ENCODE measurements at regions not wholly inside any gene's neighbourhood (a gene's known extent, or its start where the extent isn't known, plus 50 kb on each side); places are given as distances from the start of the nearest gene placed in this dataset.

DNA sequence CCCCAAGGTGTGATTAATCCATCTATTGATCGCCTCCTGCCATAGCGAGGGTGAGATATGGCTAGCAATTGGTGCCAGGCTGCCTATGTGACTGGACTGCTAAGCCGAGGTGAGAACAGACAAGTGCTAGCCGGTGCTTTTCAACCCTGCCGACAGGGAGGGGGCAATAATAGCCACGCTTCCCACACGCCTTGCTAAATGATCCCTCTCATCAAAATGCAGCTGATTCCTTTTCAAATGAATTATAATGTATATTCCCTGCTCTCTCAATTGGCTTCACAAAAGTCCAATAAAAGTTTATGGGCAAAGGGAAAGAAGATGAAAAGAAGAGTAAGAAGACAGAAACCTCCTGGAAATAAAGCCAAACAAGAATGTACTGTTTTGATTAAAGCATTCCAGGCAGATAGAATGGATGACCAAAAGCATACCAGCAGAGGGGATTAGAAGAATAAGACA lies 235.6 kb downstream of the ICOS start (continued):
- TF ChIP-seq, protein P1, sequence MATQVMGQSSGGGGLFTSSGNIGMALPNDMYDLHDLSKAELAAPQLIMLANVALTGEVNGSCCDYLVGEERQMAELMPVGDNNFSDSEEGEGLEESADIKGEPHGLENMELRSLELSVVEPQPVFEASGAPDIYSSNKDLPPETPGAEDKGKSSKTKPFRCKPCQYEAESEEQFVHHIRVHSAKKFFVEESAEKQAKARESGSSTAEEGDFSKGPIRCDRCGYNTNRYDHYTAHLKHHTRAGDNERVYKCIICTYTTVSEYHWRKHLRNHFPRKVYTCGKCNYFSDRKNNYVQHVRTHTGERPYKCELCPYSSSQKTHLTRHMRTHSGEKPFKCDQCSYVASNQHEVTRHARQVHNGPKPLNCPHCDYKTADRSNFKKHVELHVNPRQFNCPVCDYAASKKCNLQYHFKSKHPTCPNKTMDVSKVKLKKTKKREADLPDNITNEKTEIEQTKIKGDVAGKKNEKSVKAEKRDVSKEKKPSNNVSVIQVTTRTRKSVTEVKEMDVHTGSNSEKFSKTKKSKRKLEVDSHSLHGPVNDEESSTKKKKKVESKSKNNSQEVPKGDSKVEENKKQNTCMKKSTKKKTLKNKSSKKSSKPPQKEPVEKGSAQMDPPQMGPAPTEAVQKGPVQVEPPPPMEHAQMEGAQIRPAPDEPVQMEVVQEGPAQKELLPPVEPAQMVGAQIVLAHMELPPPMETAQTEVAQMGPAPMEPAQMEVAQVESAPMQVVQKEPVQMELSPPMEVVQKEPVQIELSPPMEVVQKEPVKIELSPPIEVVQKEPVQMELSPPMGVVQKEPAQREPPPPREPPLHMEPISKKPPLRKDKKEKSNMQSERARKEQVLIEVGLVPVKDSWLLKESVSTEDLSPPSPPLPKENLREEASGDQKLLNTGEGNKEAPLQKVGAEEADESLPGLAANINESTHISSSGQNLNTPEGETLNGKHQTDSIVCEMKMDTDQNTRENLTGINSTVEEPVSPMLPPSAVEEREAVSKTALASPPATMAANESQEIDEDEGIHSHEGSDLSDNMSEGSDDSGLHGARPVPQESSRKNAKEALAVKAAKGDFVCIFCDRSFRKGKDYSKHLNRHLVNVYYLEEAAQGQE (IDR thresholded peaks at IDR 0.05; ENCODE audit: unreplicated experiment), result no peak
- TF ChIP-seq NANOG (IDR thresholded peaks at IDR 0.05; ENCODE audit: borderline replicate concordance) (no peak), EZH2 (IDR thresholded peaks at IDR 0.05; ENCODE audit: low read depth, unreplicated experiment) (no peak), ZNF331 (CRISPR knock-in tag; IDR thresholded peaks at IDR 0.05; ENCODE audit: low read depth) (no peak), ZNF114 (CRISPR knock-in tag; IDR thresholded peaks at IDR 0.05) (no peak), POLR2AphosphoS5 (IDR thresholded peaks at IDR 0.05; ENCODE audit: low read depth) (no peak)

DNA sequence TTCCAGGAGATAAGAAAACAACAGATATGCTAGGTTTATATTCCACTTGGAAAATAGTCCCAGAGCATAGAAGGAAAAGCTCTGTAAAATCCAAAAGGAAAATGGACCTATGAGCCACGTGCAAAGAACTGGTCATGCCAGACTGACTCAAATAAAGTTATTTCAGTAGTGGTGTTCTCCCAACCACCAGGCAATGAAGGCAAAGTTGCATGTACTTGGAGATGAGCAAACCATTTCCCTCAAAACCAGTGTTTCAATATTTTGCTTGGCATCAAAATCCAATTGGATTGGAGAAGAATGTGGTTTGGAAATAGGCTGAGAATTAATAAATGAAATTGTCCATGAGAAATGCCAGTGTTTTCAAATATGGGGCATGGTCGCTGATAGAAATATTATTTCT lies 237.5 kb downstream of the ICOS start:
- H3K27ac Mint-ChIP-seq, result no peak overlapping the region
- Histone ChIP-seq H3K9me2 (ENCODE audit: insufficient read depth) (peaks cover 5% of the 10 kb centered on the region; the same call in 1 of the 2 replicates), H3K4me3 (no peak overlapping the region), H3K27ac (ENCODE audit: low read depth) (no peak overlapping the region), H4K20me1 (replicated peaks; ENCODE audit: insufficient read depth) (no peaks in the 10 kb centered on the region), H3F3A (replicated peaks; ENCODE audit: low read depth) (no peaks in the 10 kb centered on the region), H3K4me2 (no peak overlapping the region), H3K79me2 (replicated peaks; ENCODE audit: insufficient read depth) (no peaks in the 10 kb centered on the region), H3K36me3 (ENCODE audit: insufficient read depth) (no peaks in the 10 kb centered on the region), H2AFZ (no peak overlapping the region), H3K27me3 (ENCODE audit: insufficient read depth) (no peaks in the 10 kb centered on the region), H3K4me1 (ENCODE audit: insufficient read depth) (peaks cover 21% of the 10 kb centered on the region)
- H3K4me3 Mint-ChIP-seq, result no peak overlapping the region
- H3K9me3 Mint-ChIP-seq, result no peaks in the 10 kb centered on the region; the same call in 2 of the 3 replicates
- no peak for ATAC-seq
- peaks cover 4% of the 10 kb centered on the region for H3K27me3 Mint-ChIP-seq (ENCODE audit: insufficient read depth, low read depth, poor library complexity)
- H3K36me3 Mint-ChIP-seq (ENCODE audit: low read depth), result no peaks in the 10 kb centered on the region
- DNase-seq (ENCODE audit: low spot score), result no peak
- H3K4me1 Mint-ChIP-seq, result no peaks in the 10 kb centered on the region
- TF ChIP-seq, protein P2, sequence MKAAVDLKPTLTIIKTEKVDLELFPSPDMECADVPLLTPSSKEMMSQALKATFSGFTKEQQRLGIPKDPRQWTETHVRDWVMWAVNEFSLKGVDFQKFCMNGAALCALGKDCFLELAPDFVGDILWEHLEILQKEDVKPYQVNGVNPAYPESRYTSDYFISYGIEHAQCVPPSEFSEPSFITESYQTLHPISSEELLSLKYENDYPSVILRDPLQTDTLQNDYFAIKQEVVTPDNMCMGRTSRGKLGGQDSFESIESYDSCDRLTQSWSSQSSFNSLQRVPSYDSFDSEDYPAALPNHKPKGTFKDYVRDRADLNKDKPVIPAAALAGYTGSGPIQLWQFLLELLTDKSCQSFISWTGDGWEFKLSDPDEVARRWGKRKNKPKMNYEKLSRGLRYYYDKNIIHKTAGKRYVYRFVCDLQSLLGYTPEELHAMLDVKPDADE (IDR thresholded peaks at IDR 0.05), result no peak
- TF ChIP-seq POLR2AphosphoS5 (IDR thresholded peaks at IDR 0.05; ENCODE audit: low read depth) (no peak), STAT1 (IDR thresholded peaks at IDR 0.05; ENCODE audit: unreplicated experiment) (no peak), CREB1 (CRISPR knock-in tag; IDR thresholded peaks at IDR 0.05; ENCODE audit: low read depth) (no peak), NANOG (IDR thresholded peaks at IDR 0.05; ENCODE audit: borderline replicate concordance) (no peak), EZH2 (IDR thresholded peaks at IDR 0.05; ENCODE audit: low read depth, unreplicated experiment) (no peak), JUNB (IDR thresholded peaks at IDR 0.05; ENCODE audit: unreplicated experiment) (no peak), ZNF331 (CRISPR knock-in tag; IDR thresholded peaks at IDR 0.05; ENCODE audit: low read depth) (no peak), ZNF114 (CRISPR knock-in tag; IDR thresholded peaks at IDR 0.05) (no peak)
- TF ChIP-seq, protein P1 (IDR thresholded peaks at IDR 0.05; ENCODE audit: unreplicated experiment), result no peak

Data from GM23338 (cell line).